A549 (cell line): ENCODE measurements at regions not wholly inside any gene's neighbourhood (a gene's known extent, or its start where the extent isn't known, plus 50 kb on each side); places are given as distances from the start of the nearest gene placed in this dataset.

ENCODE experiments used
- ATAC-seq, 2 experiments: fragments of 200-7000 bp in 1 of 2; fragments of >200 bp in 1 of 2; cut with Nextera tagmentation in 1 of 2; cut with Tn5 transposase in 1 of 2; 3 replicates each; pipeline versions ENCODE4 v1.8.0 to v1.9.1; 2018 to 2020; ENCODE audit warnings: mild to moderate bottlenecking in 1 of 2, moderate library complexity in 1 of 2
- CTCF ChIA-PET: fragments of 300-600 bp; sonication (Branson Sonifier 250); formaldehyde crosslinking; extraction: SDS; loops from one replicate; lab custom pipeline; 2021; ENCODE audit warnings: antibody characterized with exemption, inconsistent platforms; lab: Yijun Ruan, JAX
- POLR2A ChIA-PET: fragments of 350-600 bp; formaldehyde crosslinking; extraction: SDS; loops from one replicate; lab custom pipeline; 2021; ENCODE audit warnings: antibody characterized with exemption, inconsistent platforms; lab: Yijun Ruan, JAX
- DNase-seq, 2 experiments: peaks; one replicate each; pipeline versions ENCODE4 v3.0.0 to v3.0.0-alpha.2; 2011 to 2016; ENCODE audit warnings: low read depth in 1 of 2, low spot score in 1 of 2
- FAIRE-seq: peaks from 2 replicates; lab custom pipeline; 2011; peaks lifted over from hg19 to GRCh38; lab: Jason Lieb, UNC
- H3K27ac ChIP-seq, 2 experiments: fragments of >200 bp; sonication (Bioruptor Twin); formaldehyde crosslinking; 3 replicates each; pipeline ENCODE4 v1.5.1; 2016 to 2017
- H3K4me1 ChIP-seq: fragments of >200 bp; sonication (Bioruptor Twin); formaldehyde crosslinking; 3 replicates; pipeline ENCODE4 v1.6.1; 2016
- H3K4me2 ChIP-seq: fragments of >200 bp; sonication (Bioruptor Twin); formaldehyde crosslinking; 3 replicates; pipeline ENCODE4 v1.6.1; 2016
- H3K4me3 ChIP-seq: fragments of >200 bp; sonication (Bioruptor Twin); formaldehyde crosslinking; 3 replicates; pipeline ENCODE4 v1.5.1; 2016
- H3K9me3 ChIP-seq: fragments of >200 bp; sonication (Bioruptor Twin); formaldehyde crosslinking; 3 replicates; pipeline ENCODE4 v1.6.1; 2016
- BCL3 ChIP-seq: fragments of >200 bp; sonication (Bioruptor Twin); formaldehyde crosslinking; IDR thresholded peaks from 3 replicates; pipeline ENCODE4 v1.6.1; 2016
- CEBPB ChIP-seq, 2 experiments: fragments of >200 bp in 1 of 2; sonication (Bioruptor Twin) in 1 of 2; formaldehyde crosslinking in 1 of 2; IDR thresholded peaks; 2 replicates each; pipeline ENCODE4 v1.6.1; 2012 to 2016
- CHD2 ChIP-seq: fragments of 150-350 bp; IDR thresholded peaks from 2 replicates; pipeline ENCODE4 v1.6.1; 2014; ENCODE audit warnings: low read length; ENCODE audit not compliant: partially characterized antibody
- EP300 ChIP-seq, 2 experiments: fragments of >200 bp; sonication (Bioruptor Twin); formaldehyde crosslinking; IDR thresholded peaks; 2 replicates in 1 of 2; 3 replicates in 1 of 2; pipeline ENCODE4 v1.6.1; 2016 to 2017
- ESRRA ChIP-seq: fragments of 150-350 bp; IDR thresholded peaks from 2 replicates; pipeline ENCODE4 v1.6.1; 2014; ENCODE audit warnings: mild to moderate bottlenecking, low read length, borderline replicate concordance
- FOSL2 ChIP-seq, 2 experiments: fragments of 450-650 bp in 1 of 2; fragments of >200 bp in 1 of 2; sonication (Bioruptor Twin) in 1 of 2; formaldehyde crosslinking; IDR thresholded peaks; 2 replicates each; pipeline versions ENCODE4 v1.5.0 to v1.6.1; 2016 to 2020; ENCODE audit warnings: mild to moderate bottlenecking in 1 of 2, moderate library complexity in 1 of 2
- GATA3 ChIP-seq: IDR thresholded peaks from 2 replicates; pipeline ENCODE4 v1.6.1; 2012; ENCODE audit warnings: borderline replicate concordance
- HES2 ChIP-seq: fragments of >200 bp; sonication (Bioruptor Twin); formaldehyde crosslinking; IDR thresholded peaks from 2 replicates; pipeline ENCODE4 v1.6.1; 2016
- HEYL ChIP-seq: fragments of 250-450 bp; sonication (Bioruptor Pico); IDR thresholded peaks from 2 replicates; pipeline ENCODE4 v1.8.0; 2021; ENCODE audit warnings: mild to moderate bottlenecking, moderate library complexity
- HOXB13 ChIP-seq: fragments of 250-450 bp; sonication (Bioruptor Pico); IDR thresholded peaks from 2 replicates; pipeline ENCODE4 v1.5.0; 2020; ENCODE audit warnings: low read depth, mild to moderate bottlenecking, moderate library complexity
- HOXB5 ChIP-seq: fragments of 250-450 bp; sonication (Bioruptor Pico); IDR thresholded peaks from 2 replicates; pipeline ENCODE4 v1.5.0; 2020; ENCODE audit warnings: mild to moderate bottlenecking, moderate library complexity
- JUN ChIP-seq, 2 experiments: fragments of >200 bp; sonication (Bioruptor Twin); formaldehyde crosslinking; IDR thresholded peaks; 2 replicates in 1 of 2; 3 replicates in 1 of 2; pipeline ENCODE4 v1.6.1; 2016 to 2017
- JUNB ChIP-seq: fragments of >200 bp; sonication (Bioruptor Twin); formaldehyde crosslinking; IDR thresholded peaks from 2 replicates; pipeline ENCODE4 v1.6.1; 2016
- MAX ChIP-seq: IDR thresholded peaks from 2 replicates; pipeline ENCODE4 v1.6.1; 2012
- MYC ChIP-seq: IDR thresholded peaks from 2 replicates; pipeline ENCODE4 v1.6.1; 2012; ENCODE audit warnings: mild to moderate bottlenecking, inconsistent platforms, low read length, improper control_type of control experiment, borderline replicate concordance
- NPAS2 ChIP-seq: fragments of 250-450 bp; sonication (Bioruptor Pico); IDR thresholded peaks from 2 replicates; pipeline ENCODE4 v1.8.0; 2022; ENCODE audit warnings: mild to moderate bottlenecking, moderate library complexity, borderline replicate concordance
- PBX3 ChIP-seq: IDR thresholded peaks from 2 replicates; pipeline ENCODE4 v1.6.1; 2012
- PHF8 ChIP-seq: fragments of 200-600 bp; sonication (generic); IDR thresholded peaks from 2 replicates; pipeline ENCODE4 v1.6.1; 2016; ENCODE audit warnings: low read depth, mild to moderate bottlenecking, antibody characterized with exemption, moderate library complexity, borderline replicate concordance
- POLR2A ChIP-seq: IDR thresholded peaks from 2 replicates; pipeline ENCODE4 v1.6.1; 2012; ENCODE audit warnings: mild to moderate bottlenecking, low read length
- RAD21 ChIP-seq, 2 experiments: fragments of >200 bp in 1 of 2; sonication (Bioruptor Twin) in 1 of 2; formaldehyde crosslinking in 1 of 2; IDR thresholded peaks in 1 of 2; conservative IDR thresholded peaks in 1 of 2; 2 replicates in 1 of 2; 3 replicates in 1 of 2; pipeline ENCODE4 v1.6.1; 2012 to 2018; ENCODE audit warnings: inconsistent platforms in 1 of 2
- REST ChIP-seq: fragments of 200-600 bp; sonication (generic); IDR thresholded peaks from 2 replicates; pipeline ENCODE4 v1.6.1; 2016; ENCODE audit warnings: antibody characterized with exemption, mild to moderate bottlenecking, moderate library complexity
- SMC3 ChIP-seq: fragments of >200 bp; sonication (Bioruptor Twin); formaldehyde crosslinking; IDR thresholded peaks from 3 replicates; pipeline ENCODE4 v1.6.1; 2018; ENCODE audit warnings: inconsistent platforms
- USF2 ChIP-seq: fragments of 450-650 bp; IDR thresholded peaks from 2 replicates; pipeline ENCODE4 v1.6.1; 2014; ENCODE audit warnings: antibody characterized with exemption
- ZSCAN20 ChIP-seq: fragments of 250-450 bp; sonication (Bioruptor Pico); IDR thresholded peaks from 2 replicates; pipeline ENCODE4 v1.8.0; 2022; ENCODE audit warnings: mild to moderate bottlenecking, moderate library complexity
- WGBS: methylation state at CpG from one replicate; pipeline ENCODE4 v1.1.6; 2017; ENCODE audit errors: missing lambda C conversion rate; 5-methylcytosine and 5-hydroxymethylcytosine counted together

- no peak for TF ChIP-seq GATA3
- no peak for TF ChIP-seq PBX3
- no peak for TF ChIP-seq MYC
- no peak for TF ChIP-seq BCL3
- no peak overlapping the region for H3K4me2 ChIP-seq
- ATAC-seq (no peak), FAIRE-seq (no peak), DNase-seq (no peak)
- H3K9me3 ChIP-seq = peaks cover 10% of the 10 kb centered on the region; the same call in 2 of the 3 replicates
- H3K4me1 ChIP-seq = peaks cover 29% of the 10 kb centered on the region
- CTCF ChIA-PET = no interaction called here
- H3K4me3 ChIP-seq = no peak overlapping the region
- POLR2A ChIA-PET = no interaction called here
- peak overlapping the region; percentile 87 to 89; a peak in 5 of 6 replicates for H3K27ac ChIP-seq
- 93% methylated on average over 8 of the region's 8 CpGs for WGBS
Measured at GRCh38 chr5:173801006-173801405, 87.1 kb upstream of the CPEB4 start.

GRCh38 chr5:173802670-173803165 is 85.4 kb upstream of the CPEB4 start:
- TF ChIP-seq HES2 = peak; percentile 96
- no peak for TF ChIP-seq POLR2A
- peak; percentile 39; the same call in 1 of the 2 replicates for TF ChIP-seq GATA3
- TF ChIP-seq MAX = peak; percentile 52; the same call in 1 of the 2 replicates
- TF ChIP-seq HOXB5 (CRISPR knock-in tag) = peak; percentile 66; the same call in 1 of the 2 replicates
- peak; percentile 73; the same call in 1 of the 2 replicates for TF ChIP-seq HOXB13 (CRISPR knock-in tag)
- peak; percentile 74; the same call in 1 of the 2 replicates for TF ChIP-seq ZSCAN20
- TF ChIP-seq NPAS2 (CRISPR knock-in tag) = peak; percentile 53; the same call in 1 of the 2 replicates
- peak; percentile 40 for TF ChIP-seq SMC3
- TF ChIP-seq CHD2 = no peak
- TF ChIP-seq FOSL2 (IDR thresholded peaks at IDR 0.05) = no peak
- peak; percentile 49 for TF ChIP-seq FOSL2 (CRISPR knock-in tag; IDR thresholded peaks at IDR 0.05)
- TF ChIP-seq EP300 (IDR thresholded peaks at IDR 0.05) = peak; percentile 57 to 73; a peak in 3 of 5 replicates
- TF ChIP-seq HEYL (CRISPR knock-in tag) = 0 out of 2 replicates have a peak, but pooled peaks have one; percentile 27
- peak; percentile 97 to 98 for TF ChIP-seq CEBPB (IDR thresholded peaks at IDR 0.05)
- no peak for TF ChIP-seq REST
- no peak for TF ChIP-seq JUNB
- TF ChIP-seq ESRRA = 0 out of 2 replicates have a peak, but pooled peaks have one; percentile 5
- TF ChIP-seq PHF8 = no peak
- peak in 1 of 2 experiments; percentile 64; a peak in 2 of 5 replicates for TF ChIP-seq JUN (IDR thresholded peaks at IDR 0.05)
- peak; percentile 93 for TF ChIP-seq USF2
- peak; percentile 64; the same call in 1 of the 3 replicates for TF ChIP-seq BCL3
- peak in 1 of 2 experiments; percentile 47; a peak in 3 of 5 replicates for TF ChIP-seq RAD21 (conservative IDR thresholded peaks at IDR 0.05 in 1 of 2, IDR thresholded peaks at IDR 0.05 in 1 of 2)
- WGBS = 43% methylated on average over 7 of the region's 7 CpGs
- ATAC-seq = peak; percentile 88 to 91
- ChIA-PET CTCF (interaction anchor here (0.5 kb wide), 1 partner anchor 127 kb away, joined by 3 read pairs; no protein-coding TSS in a partner anchor), POLR2A (interaction anchor here (1.4 to 1.9 kb wide), 2 partner anchors 38 to 85 kb away, joined by 5 to 6 read pairs; partner anchors contain the start of gene CPEB4)
- Histone ChIP-seq H3K4me3 (no peak overlapping the region), H3K9me3 (peaks cover 10% of the 10 kb centered on the region; the same call in 2 of the 3 replicates), H3K27ac (peak overlapping the region; percentile 87 to 89), H3K4me1 (peaks cover 46% of the 10 kb centered on the region), H3K4me2 (peak overlapping the region; percentile 58)
- DNase-seq = peak; percentile 54 to 94
- no peak for FAIRE-seq
